ENCODE measurements at regions not wholly inside any gene's neighbourhood (a gene's known extent, or its start where the extent isn't known, plus 50 kb on each side); places are given as distances from the start of the nearest gene placed in this dataset.
A peak's percentile ranks its signal among the peaks of the same experiment; 100 is the strongest.

- peak overlapping the region; percentile 73 for H3K4me3 ChIP-seq (ENCODE audit: low read depth, low read length)
- no peaks in the 10 kb centered on the region for H3K4me1 ChIP-seq (ENCODE audit: control insufficient read depth, insufficient read depth, low read length)
These were observed 165.4 kb upstream of the DPP6 start for GRCh38 chr7:153886506-153887441.

GRCh38 chr7:153887749-153888569, 164.2 kb upstream of the DPP6 start:
- H3K4me1 ChIP-seq (ENCODE audit: control insufficient read depth, insufficient read depth, low read length): no peaks in the 10 kb centered on the region
- peak overlapping the region; percentile 73 for H3K4me3 ChIP-seq (ENCODE audit: low read depth, low read length)
- H3K9ac ChIP-seq (ENCODE audit: low read depth, low read length): no peak overlapping the region
- no peak overlapping the region for H3K27ac ChIP-seq (ENCODE audit: low read depth, low read length)
- H3K27me3 ChIP-seq (ENCODE audit: control insufficient read depth, insufficient read depth, low read length): peaks cover 58% of the 10 kb centered on the region
- no peaks in the 10 kb centered on the region for H3K9me3 ChIP-seq (ENCODE audit: control insufficient read depth, insufficient read depth, low read length)
- no peaks in the 10 kb centered on the region for H3K36me3 ChIP-seq (ENCODE audit: control insufficient read depth, insufficient read depth, low read length)

More at GRCh38 chr7:153886506-153887441, 165.4 kb upstream of the DPP6 start:
- no peaks in the 10 kb centered on the region for H3K9me3 ChIP-seq (ENCODE audit: control insufficient read depth, insufficient read depth, low read length)
- no peaks in the 10 kb centered on the region for H3K36me3 ChIP-seq (ENCODE audit: control insufficient read depth, insufficient read depth, low read length)
- peaks cover 58% of the 10 kb centered on the region for H3K27me3 ChIP-seq (ENCODE audit: control insufficient read depth, insufficient read depth, low read length)
- H3K9ac ChIP-seq (ENCODE audit: low read depth, low read length): no peak overlapping the region
- H3K27ac ChIP-seq (ENCODE audit: low read depth, low read length): no peak overlapping the region

GRCh38 chr7:153891990-153892389, 160.2 kb upstream of the DPP6 start:
- Histone ChIP-seq H3K4me1 (ENCODE audit: control insufficient read depth, insufficient read depth, low read length) (no peaks in the 10 kb centered on the region), H3K9ac (ENCODE audit: low read depth, low read length) (no peak overlapping the region), H3K27me3 (ENCODE audit: control insufficient read depth, insufficient read depth, low read length) (peaks cover 36% of the 10 kb centered on the region), H3K9me3 (ENCODE audit: control insufficient read depth, insufficient read depth, low read length) (no peaks in the 10 kb centered on the region), H3K4me3 (ENCODE audit: low read depth, low read length) (no peak overlapping the region), H3K36me3 (ENCODE audit: control insufficient read depth, insufficient read depth, low read length) (no peaks in the 10 kb centered on the region), H3K27ac (ENCODE audit: low read depth, low read length) (no peak overlapping the region)

- no peak overlapping the region for H3K4me3 ChIP-seq (ENCODE audit: low read depth, low read length)
- no peak overlapping the region for H3K27ac ChIP-seq (ENCODE audit: low read depth, low read length)
- no peak overlapping the region for H3K9ac ChIP-seq (ENCODE audit: low read depth, low read length)
- no peaks in the 10 kb centered on the region for H3K4me1 ChIP-seq (ENCODE audit: control insufficient read depth, insufficient read depth, low read length)
- H3K36me3 ChIP-seq (ENCODE audit: control insufficient read depth, insufficient read depth, low read length): no peaks in the 10 kb centered on the region
- H3K9me3 ChIP-seq (ENCODE audit: control insufficient read depth, insufficient read depth, low read length): no peaks in the 10 kb centered on the region
- H3K27me3 ChIP-seq (ENCODE audit: control insufficient read depth, insufficient read depth, low read length): no peaks in the 10 kb centered on the region
These were observed 149.3 kb upstream of the DPP6 start for GRCh38 chr7:153902862-153903261.

- H3K27me3 ChIP-seq (ENCODE audit: control insufficient read depth, insufficient read depth, low read length): no peaks in the 10 kb centered on the region
- peaks cover 5% of the 10 kb centered on the region; the same call in 1 of the 2 replicates for H3K4me1 ChIP-seq (ENCODE audit: control insufficient read depth, insufficient read depth, low read length)
- H3K9ac ChIP-seq (ENCODE audit: low read depth, low read length): no peak overlapping the region
- H3K27ac ChIP-seq (ENCODE audit: low read depth, low read length): no peak overlapping the region
- no peaks in the 10 kb centered on the region for H3K9me3 ChIP-seq (ENCODE audit: control insufficient read depth, insufficient read depth, low read length)
- no peaks in the 10 kb centered on the region for H3K36me3 ChIP-seq (ENCODE audit: control insufficient read depth, insufficient read depth, low read length)
- no peak overlapping the region for H3K4me3 ChIP-seq (ENCODE audit: low read depth, low read length)
These were observed 140.0 kb upstream of the DPP6 start for GRCh38 chr7:153912211-153912610.

- Histone ChIP-seq H3K27ac (ENCODE audit: low read depth, low read length) (no peak overlapping the region), H3K4me3 (ENCODE audit: low read depth, low read length) (no peak overlapping the region), H3K27me3 (ENCODE audit: control insufficient read depth, insufficient read depth, low read length) (no peaks in the 10 kb centered on the region), H3K9ac (ENCODE audit: low read depth, low read length) (no peak overlapping the region), H3K9me3 (ENCODE audit: control insufficient read depth, insufficient read depth, low read length) (peaks cover 2% of the 10 kb centered on the region; the same call in 1 of the 2 replicates), H3K36me3 (ENCODE audit: control insufficient read depth, insufficient read depth, low read length) (no peaks in the 10 kb centered on the region), H3K4me1 (ENCODE audit: control insufficient read depth, insufficient read depth, low read length) (no peaks in the 10 kb centered on the region)
These were observed 132.1 kb upstream of the DPP6 start for GRCh38 chr7:153920126-153920525.

GRCh38 chr7:153920897-153921296, 131.3 kb upstream of the DPP6 start:
- Histone ChIP-seq H3K27ac (ENCODE audit: low read depth, low read length) (no peak overlapping the region), H3K36me3 (ENCODE audit: control insufficient read depth, insufficient read depth, low read length) (no peaks in the 10 kb centered on the region), H3K9me3 (ENCODE audit: control insufficient read depth, insufficient read depth, low read length) (peaks cover 4% of the 10 kb centered on the region; the same call in 1 of the 2 replicates), H3K4me1 (ENCODE audit: control insufficient read depth, insufficient read depth, low read length) (no peaks in the 10 kb centered on the region), H3K9ac (ENCODE audit: low read depth, low read length) (no peak overlapping the region), H3K27me3 (ENCODE audit: control insufficient read depth, insufficient read depth, low read length) (no peaks in the 10 kb centered on the region), H3K4me3 (ENCODE audit: low read depth, low read length) (no peak overlapping the region)

GRCh38 chr7:153921408-153921807, 130.8 kb upstream of the DPP6 start:
- H3K9ac ChIP-seq (ENCODE audit: low read depth, low read length): no peak overlapping the region
- H3K27me3 ChIP-seq (ENCODE audit: control insufficient read depth, insufficient read depth, low read length): no peaks in the 10 kb centered on the region
- peaks cover 9% of the 10 kb centered on the region for H3K9me3 ChIP-seq (ENCODE audit: control insufficient read depth, insufficient read depth, low read length)
- no peaks in the 10 kb centered on the region for H3K4me1 ChIP-seq (ENCODE audit: control insufficient read depth, insufficient read depth, low read length)
- no peak overlapping the region for H3K4me3 ChIP-seq (ENCODE audit: low read depth, low read length)
- H3K27ac ChIP-seq (ENCODE audit: low read depth, low read length): no peak overlapping the region
- H3K36me3 ChIP-seq (ENCODE audit: control insufficient read depth, insufficient read depth, low read length): no peaks in the 10 kb centered on the region

GRCh38 chr7:153930696-153931095, 121.5 kb upstream of the DPP6 start:
- Histone ChIP-seq H3K9ac (ENCODE audit: low read depth, low read length) (no peak overlapping the region), H3K4me3 (ENCODE audit: low read depth, low read length) (no peak overlapping the region), H3K27ac (ENCODE audit: low read depth, low read length) (no peak overlapping the region), H3K9me3 (ENCODE audit: control insufficient read depth, insufficient read depth, low read length) (peaks cover 13% of the 10 kb centered on the region), H3K36me3 (ENCODE audit: control insufficient read depth, insufficient read depth, low read length) (no peaks in the 10 kb centered on the region), H3K27me3 (ENCODE audit: control insufficient read depth, insufficient read depth, low read length) (no peaks in the 10 kb centered on the region), H3K4me1 (ENCODE audit: control insufficient read depth, insufficient read depth, low read length) (no peaks in the 10 kb centered on the region)

- no peak overlapping the region for H3K4me3 ChIP-seq (ENCODE audit: low read depth, low read length)
- no peaks in the 10 kb centered on the region for H3K4me1 ChIP-seq (ENCODE audit: control insufficient read depth, insufficient read depth, low read length)
- no peaks in the 10 kb centered on the region for H3K36me3 ChIP-seq (ENCODE audit: control insufficient read depth, insufficient read depth, low read length)
- peaks cover 3% of the 10 kb centered on the region; the same call in 1 of the 2 replicates for H3K9me3 ChIP-seq (ENCODE audit: control insufficient read depth, insufficient read depth, low read length)
- no peak overlapping the region for H3K27ac ChIP-seq (ENCODE audit: low read depth, low read length)
- no peaks in the 10 kb centered on the region for H3K27me3 ChIP-seq (ENCODE audit: control insufficient read depth, insufficient read depth, low read length)
- H3K9ac ChIP-seq (ENCODE audit: low read depth, low read length): no peak overlapping the region
These were observed 118.2 kb upstream of the DPP6 start for GRCh38 chr7:153934048-153934447.

- no peak overlapping the region for H3K9ac ChIP-seq (ENCODE audit: low read depth, low read length)
- peaks cover 3% of the 10 kb centered on the region; the same call in 1 of the 2 replicates for H3K9me3 ChIP-seq (ENCODE audit: control insufficient read depth, insufficient read depth, low read length)
- no peaks in the 10 kb centered on the region for H3K4me1 ChIP-seq (ENCODE audit: control insufficient read depth, insufficient read depth, low read length)
- no peaks in the 10 kb centered on the region for H3K36me3 ChIP-seq (ENCODE audit: control insufficient read depth, insufficient read depth, low read length)
- H3K27me3 ChIP-seq (ENCODE audit: control insufficient read depth, insufficient read depth, low read length): no peaks in the 10 kb centered on the region
- H3K4me3 ChIP-seq (ENCODE audit: low read depth, low read length): no peak overlapping the region
- no peak overlapping the region for H3K27ac ChIP-seq (ENCODE audit: low read depth, low read length)
These were observed 117.6 kb upstream of the DPP6 start for GRCh38 chr7:153934629-153935028.

All from HUES48 (cell line).